ENCODE measurements at regions not wholly inside any gene's neighbourhood (a gene's known extent, or its start where the extent isn't known, plus 50 kb on each side); places are given as distances from the start of the nearest gene placed in this dataset.
A peak's percentile ranks its signal among the peaks of the same experiment; 100 is the strongest.

DNA sequence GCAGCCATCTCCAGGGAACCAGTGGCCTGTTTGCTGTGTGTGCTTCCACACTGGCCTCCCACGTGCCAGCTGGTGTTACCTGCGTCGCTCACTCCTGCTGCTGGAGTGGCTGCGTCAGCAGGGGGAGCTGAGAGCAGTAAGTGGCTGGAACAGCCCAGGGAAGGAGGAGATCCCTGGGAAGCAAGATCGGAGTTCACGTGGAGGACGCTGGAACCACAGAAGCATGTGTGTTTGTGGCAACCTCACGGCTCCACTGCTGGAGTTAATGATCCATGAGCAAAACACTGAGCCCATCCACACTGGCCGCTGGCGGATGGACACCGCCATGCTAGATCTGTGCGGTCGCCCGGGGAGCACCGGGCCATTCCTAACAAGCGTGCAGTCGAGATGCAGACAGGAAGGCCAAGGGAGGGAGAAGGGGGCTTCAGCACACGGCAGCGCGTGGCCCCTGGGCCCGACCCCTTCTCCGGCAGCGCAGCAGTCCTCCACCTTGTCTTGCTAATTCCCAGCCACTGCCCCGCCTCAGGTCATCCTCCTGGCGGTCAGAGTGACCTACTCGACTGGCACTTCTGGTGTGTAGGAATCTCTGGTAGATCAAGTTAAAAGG is 68.5 kb upstream of the EEPD1 start:
- no TSS peak for BruUV-seq (replicated peaks)
- H3K4me1 ChIP-seq (ENCODE audit: control insufficient read depth, insufficient read depth, low read length), result no peaks in the 10 kb centered on the region
- H3K14ac ChIP-seq (replicated peaks; ENCODE audit: low read depth, low read length), result no peak overlapping the region
- no peak overlapping the region for H4K5ac ChIP-seq (ENCODE audit: low read depth, low read length)
- H3K18ac ChIP-seq (ENCODE audit: low read depth, low read length), result no peak overlapping the region
- ATAC-seq (ENCODE audit: low read depth) (peak; percentile 46; the same call in 1 of the 2 replicates), DNase-seq (peak; percentile 41)
- H3K9ac ChIP-seq (ENCODE audit: low read depth, low read length), result no peak overlapping the region
- dilution Hi-C loops (cut with HindIII; ENCODE audit: low sequenced_read_pairs, unreplicated experiment), result no loop called here
- H3K4me2 ChIP-seq (ENCODE audit: low read depth, low read length), result no peak overlapping the region
- no peak overlapping the region for H4K91ac ChIP-seq (ENCODE audit: insufficient read depth, low read depth, low read length)
- H2AK5ac ChIP-seq (ENCODE audit: low read depth, low read length), result no peak overlapping the region
- intact Hi-C loops (cut with micrococcal nuclease), result loop anchor here (1.0 kb wide), 1 partner anchor 207 kb away; no protein-coding TSS in a partner anchor
- H2BK5ac ChIP-seq (ENCODE audit: low read depth, low read length, poor library complexity, severe bottlenecking), result no peak overlapping the region
- H3K9me1 ChIP-seq (ENCODE audit: insufficient read depth, low read length), result no peaks in the 10 kb centered on the region; the same call in 1 of the 2 replicates
- no peaks in the 10 kb centered on the region for H4K20me1 ChIP-seq (ENCODE audit: insufficient read depth, low read length)
- H2BK15ac ChIP-seq (ENCODE audit: low read depth, low read length), result no peak overlapping the region
- no peaks in the 10 kb centered on the region for H3K79me1 ChIP-seq (ENCODE audit: low read depth in 1 of 2, low read length in 2 of 2)
- CTCF ChIA-PET, result no interaction called here
- peak overlapping the region; percentile 40 for H2AFZ ChIP-seq (replicated peaks; ENCODE audit: low read length, poor library complexity)
- H3K4ac ChIP-seq (ENCODE audit: low read depth, low read length), result no peak overlapping the region
- no peak overlapping the region for H2AK9ac ChIP-seq (replicated peaks; ENCODE audit: low read depth, low read length, poor library complexity)
- no peak overlapping the region for H3K23ac ChIP-seq (ENCODE audit: low read depth, low read length)
- no peak overlapping the region for H3K4me3 ChIP-seq (ENCODE audit: insufficient read depth, low read depth, low read length)
- no peak overlapping the region for H4K8ac ChIP-seq (ENCODE audit: low read depth in 2 of 2, low read length in 2 of 2)
- peaks cover 19% of the 10 kb centered on the region for H3K27me3 ChIP-seq (ENCODE audit: control insufficient read depth, insufficient read depth, low read length)
- POLR2A ChIA-PET (ENCODE audit: unreplicated experiment), result no interaction called here
- no peak overlapping the region for H2BK120ac ChIP-seq (ENCODE audit: low read depth, low read length)
- peak; percentile 48 for TF ChIP-seq RAD21 (IDR thresholded peaks at IDR 0.05; ENCODE audit: low read length)
- TF ChIP-seq CEBPB (IDR thresholded peaks at IDR 0.05; ENCODE audit: low read depth, low read length), result no peak
- TF ChIP-seq, protein P1, sequence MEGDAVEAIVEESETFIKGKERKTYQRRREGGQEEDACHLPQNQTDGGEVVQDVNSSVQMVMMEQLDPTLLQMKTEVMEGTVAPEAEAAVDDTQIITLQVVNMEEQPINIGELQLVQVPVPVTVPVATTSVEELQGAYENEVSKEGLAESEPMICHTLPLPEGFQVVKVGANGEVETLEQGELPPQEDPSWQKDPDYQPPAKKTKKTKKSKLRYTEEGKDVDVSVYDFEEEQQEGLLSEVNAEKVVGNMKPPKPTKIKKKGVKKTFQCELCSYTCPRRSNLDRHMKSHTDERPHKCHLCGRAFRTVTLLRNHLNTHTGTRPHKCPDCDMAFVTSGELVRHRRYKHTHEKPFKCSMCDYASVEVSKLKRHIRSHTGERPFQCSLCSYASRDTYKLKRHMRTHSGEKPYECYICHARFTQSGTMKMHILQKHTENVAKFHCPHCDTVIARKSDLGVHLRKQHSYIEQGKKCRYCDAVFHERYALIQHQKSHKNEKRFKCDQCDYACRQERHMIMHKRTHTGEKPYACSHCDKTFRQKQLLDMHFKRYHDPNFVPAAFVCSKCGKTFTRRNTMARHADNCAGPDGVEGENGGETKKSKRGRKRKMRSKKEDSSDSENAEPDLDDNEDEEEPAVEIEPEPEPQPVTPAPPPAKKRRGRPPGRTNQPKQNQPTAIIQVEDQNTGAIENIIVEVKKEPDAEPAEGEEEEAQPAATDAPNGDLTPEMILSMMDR (conservative IDR thresholded peaks at IDR 0.05; ENCODE audit: low read depth, low read length), result peak; percentile 33
- TF ChIP-seq SMC3 (IDR thresholded peaks at IDR 0.05; ENCODE audit: low read depth, low read length), result peak; percentile 34; the same call in 1 of the 2 replicates
- no peak overlapping the region for H2BK20ac ChIP-seq (ENCODE audit: low read depth, low read length)
- H3K9me3 ChIP-seq (ENCODE audit: control insufficient read depth, insufficient read depth, low read length), result peaks cover 3% of the 10 kb centered on the region
- no peaks in the 10 kb centered on the region for H3K36me3 ChIP-seq (ENCODE audit: control insufficient read depth, insufficient read depth, low read length)
- no peak overlapping the region for H3K27ac ChIP-seq (ENCODE audit: insufficient read depth, low read length)
- 29% methylated on average over 8 of the region's 26 CpGs; no CpG with 5 or more reads in 1 of the 2 experiments for WGBS, 2 experiments (ENCODE audit: extremely low coverage in 2 of 2, insufficient read length in 1 of 2)
- in situ Hi-C loops (cut with MboI; ENCODE audit: low sequenced_read_pairs), result no loop called here
- no peak overlapping the region for H3K56ac ChIP-seq (ENCODE audit: extremely low read depth, insufficient read depth, low read length)
